Caki2 (cell line): ENCODE measurements at regions not wholly inside any gene's neighbourhood (a gene's known extent, or its start where the extent isn't known, plus 50 kb on each side); places are given as distances from the start of the nearest gene placed in this dataset.
A peak's percentile ranks its signal among the peaks of the same experiment; 100 is the strongest.

Experiments
- DNase-seq: peaks from one replicate; pipeline ENCODE4 v3.0.0-alpha.2; 2015; ENCODE audit warnings: low read depth
- in situ Hi-C: cut with HindIII; loops from 2 replicates; pipeline ENCODE4 v1.10.0; 2016; ENCODE audit warnings: low sequenced_read_pairs, low pct_unique_long_range_greater_than_20kb, mixed read lengths

DNA sequence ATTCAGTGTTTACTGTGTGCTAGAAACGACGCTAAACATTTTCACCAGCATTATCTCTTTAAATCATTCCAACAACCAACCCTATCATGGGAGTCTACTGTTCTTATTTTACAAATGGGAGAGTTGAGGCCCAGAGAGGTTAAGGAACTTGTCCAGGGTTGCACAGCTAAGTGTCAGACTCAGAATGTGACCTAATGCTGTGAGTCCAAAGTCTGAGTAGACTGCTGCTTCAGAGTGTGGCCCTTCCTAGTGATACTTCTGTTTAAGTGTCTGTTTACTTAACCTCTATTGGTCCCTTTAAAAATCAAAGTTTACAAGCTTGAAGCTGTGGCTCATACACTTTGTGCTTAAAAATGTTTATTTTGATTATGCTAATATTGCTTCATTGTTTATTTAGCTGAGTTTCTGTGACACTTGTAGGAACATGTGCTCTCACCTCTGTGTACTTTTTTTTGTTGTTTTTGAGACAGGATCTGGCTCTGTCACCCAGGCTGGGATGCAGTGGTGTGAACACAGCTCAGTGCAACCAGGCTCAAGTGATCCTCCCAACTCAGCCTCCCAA lies 84.4 kb upstream of the SYPL1 start:
- in situ Hi-C loops, result no loop called here
- peak; percentile 12 for DNase-seq

- in situ Hi-C loops, result no loop called here
- DNase-seq, result no peak
Measured at GRCh38 chr7:106193661-106194060, 81.5 kb upstream of the SYPL1 start.

DNA sequence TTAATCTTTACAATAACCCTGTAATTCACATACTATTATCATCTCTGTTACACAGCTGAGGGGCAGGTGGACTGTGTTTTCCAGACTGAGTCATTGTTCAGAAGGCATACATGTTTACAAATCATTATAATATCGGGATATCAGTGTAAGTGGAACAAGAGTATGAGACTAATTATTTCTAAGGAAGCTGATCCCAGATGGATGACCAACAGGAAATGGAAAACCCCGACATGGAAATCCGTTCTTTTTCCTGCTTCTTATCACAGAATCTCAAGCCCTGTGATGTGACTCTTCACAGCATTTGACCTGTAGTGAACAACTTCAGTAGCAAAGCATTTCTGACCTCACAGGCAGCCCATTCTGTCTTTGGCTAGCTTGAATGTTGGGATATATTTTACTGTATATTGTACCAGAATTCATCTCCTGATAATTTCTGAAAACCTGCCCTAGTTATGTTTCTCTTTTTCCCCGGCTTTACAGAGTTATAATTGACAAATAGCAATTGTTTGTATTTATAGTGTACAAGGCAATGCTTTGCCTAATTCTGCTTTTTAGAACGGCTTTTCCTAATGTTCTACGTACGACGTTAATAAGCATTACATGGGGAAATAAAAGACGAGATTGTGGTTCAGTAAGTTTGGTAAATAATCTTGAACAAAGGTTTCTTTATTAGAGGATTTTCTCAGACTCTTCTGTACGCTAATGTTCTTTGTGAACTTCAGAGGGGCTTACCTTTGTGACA lies 78.6 kb upstream of the SYPL1 start:
- no peak for DNase-seq
- in situ Hi-C loops, result no loop called here

GRCh38 chr7:106187613-106188350 lies 75.7 kb upstream of the SYPL1 start:
- in situ Hi-C loops, result no loop called here
- no peak for DNase-seq

DNA sequence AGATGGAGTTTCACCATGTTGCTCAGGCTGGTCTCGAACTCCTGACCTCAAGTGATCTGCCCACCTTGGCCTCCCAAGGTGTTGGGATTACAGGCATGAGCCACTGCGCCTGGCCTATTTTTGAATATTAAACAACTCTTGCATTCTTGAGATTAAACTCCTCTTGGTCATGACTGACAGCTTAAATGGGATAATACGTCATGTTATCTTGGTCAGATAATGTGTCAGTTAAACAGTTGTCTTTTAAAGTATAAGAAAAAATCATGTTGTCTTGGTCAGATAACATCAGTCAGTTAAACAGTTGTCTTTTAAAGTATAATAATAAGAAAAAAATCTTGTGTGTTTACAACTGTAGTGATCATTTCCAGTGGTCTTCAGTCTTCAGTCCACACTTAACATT lies 73.6 kb upstream of the SYPL1 start:
- DNase-seq, result no peak
- in situ Hi-C loops, result no loop called here

GRCh38 chr7:106183952-106184351 lies 71.8 kb upstream of the SYPL1 start:
- in situ Hi-C loops, result no loop called here
- no peak for DNase-seq

DNA sequence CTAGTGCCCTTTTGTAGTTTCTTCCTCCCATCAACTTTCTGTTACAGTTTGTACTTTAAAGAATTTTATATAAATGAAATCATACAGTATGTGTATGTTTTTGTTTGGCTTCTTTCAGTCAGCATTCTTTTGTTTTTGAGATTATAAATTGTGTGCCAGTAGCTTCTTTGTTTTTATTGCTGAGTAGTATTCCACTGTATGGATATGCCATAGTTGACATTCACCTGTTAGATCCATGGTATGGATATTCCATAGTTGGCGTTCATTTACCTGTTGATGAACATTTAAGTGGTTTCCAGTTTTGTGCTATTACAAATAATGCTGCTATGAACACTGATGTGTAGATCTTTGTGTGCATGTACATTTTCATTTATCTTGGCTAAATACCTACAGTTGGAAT lies 70.8 kb upstream of the SYPL1 start:
- DNase-seq, result no peak
- in situ Hi-C loops, result no loop called here

- in situ Hi-C loops, result no loop called here
- DNase-seq, result no peak
Measured at GRCh38 chr7:106181658-106182265, 69.7 kb upstream of the SYPL1 start.

- in situ Hi-C loops, result no loop called here
- no peak for DNase-seq
Measured at GRCh38 chr7:106180721-106181120, 68.6 kb upstream of the SYPL1 start.

- in situ Hi-C loops, result no loop called here
Measured at GRCh38 chr7:106179256-106179655, 67.1 kb upstream of the SYPL1 start.

DNA sequence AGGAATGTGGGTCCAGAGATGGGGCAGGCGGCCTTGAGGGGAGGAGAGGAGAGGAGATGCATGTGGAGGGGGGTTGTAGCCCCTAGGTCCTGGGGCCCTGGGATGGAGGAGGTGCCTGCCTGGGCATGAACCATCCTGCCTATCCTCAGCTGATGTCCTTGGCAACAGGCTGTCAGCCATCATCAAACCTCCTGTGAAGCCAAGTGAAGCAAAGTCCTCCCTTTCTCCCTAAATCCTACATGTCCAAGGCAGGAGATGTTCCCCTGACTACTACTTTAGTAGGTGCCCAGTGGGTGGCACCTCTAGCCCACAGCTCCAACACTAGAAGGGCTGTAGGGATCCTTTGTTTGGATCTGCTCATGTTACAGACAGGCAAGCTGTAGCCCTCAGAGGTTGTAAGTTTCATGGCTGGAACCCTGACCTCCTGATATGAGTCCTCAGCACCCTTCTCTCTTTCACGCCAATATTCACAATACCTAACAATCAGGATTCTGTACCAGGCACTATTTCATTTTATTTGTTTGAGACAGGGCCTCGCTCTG lies 66.6 kb upstream of the SYPL1 start:
- in situ Hi-C loops, result no loop called here
- peak; percentile 23 for DNase-seq

More at GRCh38 chr7:106179256-106179655, 67.1 kb upstream of the SYPL1 start:
- DNase-seq, result no peak

DNA sequence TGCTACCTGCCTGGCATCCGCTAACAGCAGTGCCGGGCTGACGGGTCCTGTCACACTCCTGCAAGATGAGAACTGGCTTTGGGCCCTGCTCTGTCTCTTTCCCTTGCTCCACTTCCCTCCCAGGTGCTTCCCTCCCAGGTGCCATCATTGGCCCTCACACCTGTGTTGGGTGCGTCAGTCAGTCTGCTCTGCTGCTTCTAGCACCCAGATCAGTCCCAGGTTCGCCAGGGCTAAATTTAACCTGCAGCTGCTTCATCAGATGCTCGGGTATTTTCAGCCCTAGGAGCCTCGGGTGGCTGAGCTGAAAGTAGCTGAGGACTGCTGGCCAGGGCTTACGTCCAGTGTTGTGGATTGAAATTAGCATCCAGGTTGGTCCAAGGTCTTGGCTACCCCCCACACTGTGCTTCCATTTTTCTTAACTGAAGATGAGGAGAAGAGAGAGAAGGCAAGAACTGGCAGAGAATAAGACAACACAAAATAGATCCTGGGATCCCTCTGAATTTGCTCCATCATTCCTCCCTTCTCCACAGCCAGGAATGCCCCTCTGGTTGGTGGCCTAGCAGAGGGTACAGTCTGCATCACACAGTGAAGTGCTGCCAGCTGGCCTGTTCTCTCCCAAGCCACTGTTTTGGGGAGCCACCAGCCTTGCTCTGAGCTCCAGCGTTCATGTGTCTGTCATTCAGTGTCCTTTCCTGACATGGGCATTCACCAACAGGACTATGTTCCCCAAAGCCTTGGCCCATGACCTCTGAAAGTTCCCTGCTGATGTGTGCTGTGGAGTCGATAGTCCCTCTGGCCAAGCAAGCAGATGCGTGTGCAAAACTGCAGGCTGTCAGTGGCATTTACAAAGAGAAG lies 65.9 kb upstream of the SYPL1 start:
- in situ Hi-C loops, result no loop called here
- no peak for DNase-seq

DNA sequence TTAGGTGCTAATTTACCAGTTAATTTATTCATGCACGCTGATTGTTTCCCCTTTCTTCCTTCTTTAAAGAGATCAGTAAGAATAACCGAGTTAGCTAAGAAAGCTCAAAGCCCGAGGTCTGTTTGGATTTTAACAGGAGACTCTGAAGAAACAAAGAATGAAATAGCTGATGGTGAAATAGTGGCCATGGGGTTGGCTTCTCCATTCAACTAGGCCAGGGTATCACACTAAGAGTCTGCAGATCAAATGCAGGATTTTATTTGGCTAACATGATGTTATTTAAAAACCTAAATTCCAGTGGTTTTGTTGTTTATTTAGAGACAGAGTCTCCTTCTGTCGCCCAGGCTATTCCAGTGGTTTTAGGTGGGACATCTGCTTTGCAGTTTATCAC lies 65.2 kb upstream of the SYPL1 start:
- in situ Hi-C loops, result no loop called here
- DNase-seq, result no peak

- peak; percentile 60 for DNase-seq
- in situ Hi-C loops, result no loop called here
Measured at GRCh38 chr7:106176414-106177299, 64.5 kb upstream of the SYPL1 start.

- in situ Hi-C loops, result no loop called here
- DNase-seq, result no peak
Measured at GRCh38 chr7:106175507-106175906, 63.4 kb upstream of the SYPL1 start.

DNA sequence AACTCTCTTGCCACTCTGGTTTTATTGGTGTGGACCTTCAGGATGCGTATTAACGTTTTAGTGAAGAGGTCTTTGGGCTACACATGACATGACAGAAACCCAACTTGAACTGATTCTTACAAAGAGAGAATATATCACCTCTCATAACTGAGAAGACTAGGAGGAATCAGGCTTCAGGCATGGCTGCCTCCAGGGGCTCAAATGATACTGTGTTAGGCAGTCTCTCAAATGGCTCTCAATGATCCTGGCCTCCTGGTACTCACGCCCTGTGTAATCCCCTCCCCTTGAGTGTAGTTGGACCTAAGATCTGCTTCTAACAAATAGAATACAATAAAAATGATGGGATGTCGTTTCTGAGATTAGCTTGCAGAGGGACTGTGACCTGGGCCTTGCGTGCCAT lies 58.5 kb upstream of the SYPL1 start:
- in situ Hi-C loops, result no loop called here
- DNase-seq, result no peak
